B cell (primary cell): ENCODE measurements at regions not wholly inside any gene's neighbourhood (a gene's known extent, or its start where the extent isn't known, plus 50 kb on each side); places are given as distances from the start of the nearest gene placed in this dataset.

Experiments used
- CTCF ChIP-seq: fragments of 200-600 bp; IDR thresholded peaks from one replicate; pipeline ENCODE4 v1.8.0; 2022; ENCODE audit warnings: antibody characterized with exemption, mild to moderate bottlenecking
- EZH2 ChIP-seq: IDR thresholded peaks from 2 replicates; pipeline ENCODE4 v1.6.1; 2012; ENCODE audit warnings: borderline replicate concordance, low read depth, mild to moderate bottlenecking, moderate library complexity, low read length; ENCODE audit not compliant: insufficient read depth, poor library complexity, severe bottlenecking

- TF ChIP-seq CTCF (no peak), EZH2 (no peak)
Observed at GRCh38 chr6:15129887-15130286, 116.0 kb upstream of the JARID2 start.
